ENCODE measurements at regions not wholly inside any gene's neighbourhood (a gene's known extent, or its start where the extent isn't known, plus 50 kb on each side); places are given as distances from the start of the nearest gene placed in this dataset.
"Not testable (repeated sequence)": the region's sequence is repeated elsewhere in the genome, so short reads cannot be mapped to it uniquely, and the experiment has no call there.

GRCh38 chr4:189228726-189229125 is 711.9 kb upstream of the FRG1 start:
- Histone ChIP-seq H3K27ac (ENCODE audit: low read depth in 2 of 2, low read length in 1 of 2) (no peak overlapping the region), H3K27me3 (ENCODE audit: control insufficient read depth in 1 of 2, insufficient read depth in 2 of 2, low read length in 2 of 2) (no peaks in the 10 kb centered on the region), H3K4me3 (ENCODE audit: low read depth in 1 of 2, low read length in 2 of 2) (no peak overlapping the region), H3K9me3 (ENCODE audit: control insufficient read depth in 2 of 2, insufficient read depth in 1 of 2, low read depth in 1 of 2, low read length in 1 of 2) (no peaks in the 10 kb centered on the region), H3K4me1 (ENCODE audit: control insufficient read depth in 2 of 2, insufficient read depth in 2 of 2, low read length in 1 of 2) (no peaks in the 10 kb centered on the region), H3K36me3 (ENCODE audit: control insufficient read depth in 2 of 2, insufficient read depth in 2 of 2, low read length in 1 of 2) (no peaks in the 10 kb centered on the region)
- WGBS, 2 donors: 38 to 46% methylated on average over 1 of the region's 1 CpG

GRCh38 chr4:189232274-189232673 is 708.4 kb upstream of the FRG1 start:
- WGBS, 2 donors: 41 to 51% methylated on average over 2 of the region's 2 CpGs
- H3K4me3 ChIP-seq (ENCODE audit: low read depth in 1 of 2, low read length in 2 of 2): peak overlapping the region in 1 of 2 donors; percentile 22
- H3K9me3 ChIP-seq (ENCODE audit: control insufficient read depth in 2 of 2, insufficient read depth in 1 of 2, low read depth in 1 of 2, low read length in 1 of 2): no peaks in the 10 kb centered on the region
- H3K36me3 ChIP-seq (ENCODE audit: control insufficient read depth in 2 of 2, insufficient read depth in 2 of 2, low read length in 1 of 2): no peaks in the 10 kb centered on the region
- no peaks in the 10 kb centered on the region for H3K4me1 ChIP-seq (ENCODE audit: control insufficient read depth in 2 of 2, insufficient read depth in 2 of 2, low read length in 1 of 2)
- H3K27ac ChIP-seq (ENCODE audit: low read depth in 2 of 2, low read length in 1 of 2): peak overlapping the region; percentile 47 to 64
- no peaks in the 10 kb centered on the region for H3K27me3 ChIP-seq (ENCODE audit: control insufficient read depth in 1 of 2, insufficient read depth in 2 of 2, low read length in 2 of 2)

- no CpG with 5 or more reads among the region's 1 CpG for WGBS, 2 donors
- not testable (repeated sequence) for H3K27ac ChIP-seq (ENCODE audit: low read depth in 2 of 2, low read length in 1 of 2); H3K27me3 ChIP-seq (ENCODE audit: control insufficient read depth in 1 of 2, insufficient read depth in 2 of 2, low read length in 2 of 2); H3K4me1 ChIP-seq (ENCODE audit: control insufficient read depth in 2 of 2, insufficient read depth in 2 of 2, low read length in 1 of 2); H3K4me3 ChIP-seq (ENCODE audit: low read depth in 1 of 2, low read length in 2 of 2); H3K36me3 ChIP-seq (ENCODE audit: control insufficient read depth in 2 of 2, insufficient read depth in 2 of 2, low read length in 1 of 2); H3K9me3 ChIP-seq (ENCODE audit: control insufficient read depth in 2 of 2, insufficient read depth in 1 of 2, low read depth in 1 of 2, low read length in 1 of 2)
Measured at GRCh38 chr4:189233754-189234153, 706.9 kb upstream of the FRG1 start.

GRCh38 chr4:189234948-189235347 is 705.7 kb upstream of the FRG1 start:
- H3K9me3 ChIP-seq (ENCODE audit: control insufficient read depth in 2 of 2, insufficient read depth in 1 of 2, low read depth in 1 of 2, low read length in 1 of 2); H3K4me3 ChIP-seq (ENCODE audit: low read depth in 1 of 2, low read length in 2 of 2); H3K36me3 ChIP-seq (ENCODE audit: control insufficient read depth in 2 of 2, insufficient read depth in 2 of 2, low read length in 1 of 2); H3K27me3 ChIP-seq (ENCODE audit: control insufficient read depth in 1 of 2, insufficient read depth in 2 of 2, low read length in 2 of 2); H3K4me1 ChIP-seq (ENCODE audit: control insufficient read depth in 2 of 2, insufficient read depth in 2 of 2, low read length in 1 of 2); H3K27ac ChIP-seq (ENCODE audit: low read depth in 2 of 2, low read length in 1 of 2): not testable (repeated sequence)

GRCh38 chr4:189235599-189235998 is 705.1 kb upstream of the FRG1 start:
- H3K9me3 ChIP-seq (ENCODE audit: control insufficient read depth in 2 of 2, insufficient read depth in 1 of 2, low read depth in 1 of 2, low read length in 1 of 2): no peaks in the 10 kb centered on the region
- H3K4me3 ChIP-seq (ENCODE audit: low read depth in 1 of 2, low read length in 2 of 2): no peak overlapping the region
- H3K27me3 ChIP-seq (ENCODE audit: control insufficient read depth in 1 of 2, insufficient read depth in 2 of 2, low read length in 2 of 2): no peaks in the 10 kb centered on the region
- no peaks in the 10 kb centered on the region for H3K36me3 ChIP-seq (ENCODE audit: control insufficient read depth in 2 of 2, insufficient read depth in 2 of 2, low read length in 1 of 2)
- no peaks in the 10 kb centered on the region for H3K4me1 ChIP-seq (ENCODE audit: control insufficient read depth in 2 of 2, insufficient read depth in 2 of 2, low read length in 1 of 2)
- no peak overlapping the region for H3K27ac ChIP-seq (ENCODE audit: low read depth in 2 of 2, low read length in 1 of 2)
- WGBS, 2 donors: 85 to 91% methylated on average over 6 of the region's 6 CpGs

- WGBS, 2 donors: 97 to 98% methylated on average over 22 to 28 of the region's 28 CpGs
- not testable (repeated sequence) for H3K9me3 ChIP-seq (ENCODE audit: control insufficient read depth in 2 of 2, insufficient read depth in 1 of 2, low read depth in 1 of 2, low read length in 1 of 2); H3K4me3 ChIP-seq (ENCODE audit: low read depth in 1 of 2, low read length in 2 of 2); H3K27ac ChIP-seq (ENCODE audit: low read depth in 2 of 2, low read length in 1 of 2); H3K4me1 ChIP-seq (ENCODE audit: control insufficient read depth in 2 of 2, insufficient read depth in 2 of 2, low read length in 1 of 2); H3K27me3 ChIP-seq (ENCODE audit: control insufficient read depth in 1 of 2, insufficient read depth in 2 of 2, low read length in 2 of 2); H3K36me3 ChIP-seq (ENCODE audit: control insufficient read depth in 2 of 2, insufficient read depth in 2 of 2, low read length in 1 of 2)
Measured at GRCh38 chr4:189236321-189236720, 704.4 kb upstream of the FRG1 start.

- Histone ChIP-seq H3K27me3 (ENCODE audit: control insufficient read depth in 1 of 2, insufficient read depth in 2 of 2, low read length in 2 of 2) (no peaks in the 10 kb centered on the region), H3K4me3 (ENCODE audit: low read depth in 1 of 2, low read length in 2 of 2) (no peak overlapping the region), H3K4me1 (ENCODE audit: control insufficient read depth in 2 of 2, insufficient read depth in 2 of 2, low read length in 1 of 2) (no peaks in the 10 kb centered on the region), H3K36me3 (ENCODE audit: control insufficient read depth in 2 of 2, insufficient read depth in 2 of 2, low read length in 1 of 2) (no peaks in the 10 kb centered on the region), H3K9me3 (ENCODE audit: control insufficient read depth in 2 of 2, insufficient read depth in 1 of 2, low read depth in 1 of 2, low read length in 1 of 2) (no peaks in the 10 kb centered on the region), H3K27ac (ENCODE audit: low read depth in 2 of 2, low read length in 1 of 2) (no peak overlapping the region)
- 92 to 95% methylated on average over 13 of the region's 13 CpGs for WGBS, 2 donors
Measured at GRCh38 chr4:189237340-189237739, 703.3 kb upstream of the FRG1 start.

- Histone ChIP-seq H3K9me3 (ENCODE audit: control insufficient read depth in 2 of 2, insufficient read depth in 1 of 2, low read depth in 1 of 2, low read length in 1 of 2) (peaks cover 0 to under 1% of the 10 kb centered on the region in 2 donors), H3K4me3 (ENCODE audit: low read depth in 1 of 2, low read length in 2 of 2) (no peak overlapping the region), H3K36me3 (ENCODE audit: control insufficient read depth in 2 of 2, insufficient read depth in 2 of 2, low read length in 1 of 2) (no peaks in the 10 kb centered on the region), H3K27ac (ENCODE audit: low read depth in 2 of 2, low read length in 1 of 2) (no peak overlapping the region), H3K27me3 (ENCODE audit: control insufficient read depth in 1 of 2, insufficient read depth in 2 of 2, low read length in 2 of 2) (no peaks in the 10 kb centered on the region), H3K4me1 (ENCODE audit: control insufficient read depth in 2 of 2, insufficient read depth in 2 of 2, low read length in 1 of 2) (no peaks in the 10 kb centered on the region)
- 52 to 65% methylated on average over 2 of the region's 2 CpGs for WGBS, 2 donors
Measured at GRCh38 chr4:189255636-189256035, 685.0 kb upstream of the FRG1 start.

- H3K4me3 ChIP-seq (ENCODE audit: low read depth in 1 of 2, low read length in 2 of 2): no peak overlapping the region
- peaks cover 0 to 3% of the 10 kb centered on the region in 2 donors for H3K9me3 ChIP-seq (ENCODE audit: control insufficient read depth in 2 of 2, insufficient read depth in 1 of 2, low read depth in 1 of 2, low read length in 1 of 2)
- WGBS, 2 donors: 90 to 94% methylated on average over 1 of the region's 1 CpG
- no peaks in the 10 kb centered on the region for H3K27me3 ChIP-seq (ENCODE audit: control insufficient read depth in 1 of 2, insufficient read depth in 2 of 2, low read length in 2 of 2)
- no peak overlapping the region for H3K27ac ChIP-seq (ENCODE audit: low read depth in 2 of 2, low read length in 1 of 2)
- H3K36me3 ChIP-seq (ENCODE audit: control insufficient read depth in 2 of 2, insufficient read depth in 2 of 2, low read length in 1 of 2): no peaks in the 10 kb centered on the region
- H3K4me1 ChIP-seq (ENCODE audit: control insufficient read depth in 2 of 2, insufficient read depth in 2 of 2, low read length in 1 of 2): no peaks in the 10 kb centered on the region
Measured at GRCh38 chr4:189261475-189261874, 679.2 kb upstream of the FRG1 start.

- H3K27me3 ChIP-seq (ENCODE audit: control insufficient read depth in 1 of 2, insufficient read depth in 2 of 2, low read length in 2 of 2): no peaks in the 10 kb centered on the region
- peaks cover 0 to 3% of the 10 kb centered on the region in 2 donors for H3K9me3 ChIP-seq (ENCODE audit: control insufficient read depth in 2 of 2, insufficient read depth in 1 of 2, low read depth in 1 of 2, low read length in 1 of 2)
- H3K36me3 ChIP-seq (ENCODE audit: control insufficient read depth in 2 of 2, insufficient read depth in 2 of 2, low read length in 1 of 2): no peaks in the 10 kb centered on the region
- 87 to 88% methylated on average over 7 of the region's 7 CpGs for WGBS, 2 donors
- H3K4me3 ChIP-seq (ENCODE audit: low read depth in 1 of 2, low read length in 2 of 2): no peak overlapping the region
- H3K27ac ChIP-seq (ENCODE audit: low read depth in 2 of 2, low read length in 1 of 2): no peak overlapping the region
- no peaks in the 10 kb centered on the region for H3K4me1 ChIP-seq (ENCODE audit: control insufficient read depth in 2 of 2, insufficient read depth in 2 of 2, low read length in 1 of 2)
Measured at GRCh38 chr4:189265515-189265914, 675.2 kb upstream of the FRG1 start.

All from esophagus (tissue), 2 donors.